ENCODE measurements at regions not wholly inside any gene's neighbourhood (a gene's known extent, or its start where the extent isn't known, plus 50 kb on each side); places are given as distances from the start of the nearest gene placed in this dataset.

DNA sequence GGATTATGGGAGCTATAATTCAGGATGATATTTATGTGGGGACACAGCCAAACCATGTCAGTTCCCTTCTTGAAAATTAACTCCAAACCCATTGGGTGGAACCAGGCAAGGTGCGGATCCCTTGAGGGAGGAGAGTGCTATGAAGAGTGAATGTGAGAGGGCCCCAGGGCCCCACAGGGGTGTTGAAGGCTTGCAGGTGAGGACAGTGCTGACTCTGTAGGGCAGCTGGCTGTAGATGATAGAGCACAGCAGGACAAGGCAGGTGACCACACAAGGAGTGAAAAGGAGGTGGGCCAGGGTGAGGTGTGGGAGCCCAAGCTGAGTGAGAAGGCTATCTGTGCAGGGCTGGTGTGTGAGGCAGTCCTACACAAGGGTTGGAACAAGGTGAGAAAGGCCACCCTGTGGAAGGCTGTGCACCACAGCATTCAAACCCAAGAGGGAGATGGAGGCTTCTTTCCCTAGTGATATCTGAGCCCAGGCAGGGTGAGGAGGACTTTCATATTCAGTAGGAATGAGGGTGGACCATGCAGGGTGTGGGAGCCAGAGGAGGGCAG, 746.0 kb upstream of the CELF2 start:
- TF ChIP-seq, protein P1, sequence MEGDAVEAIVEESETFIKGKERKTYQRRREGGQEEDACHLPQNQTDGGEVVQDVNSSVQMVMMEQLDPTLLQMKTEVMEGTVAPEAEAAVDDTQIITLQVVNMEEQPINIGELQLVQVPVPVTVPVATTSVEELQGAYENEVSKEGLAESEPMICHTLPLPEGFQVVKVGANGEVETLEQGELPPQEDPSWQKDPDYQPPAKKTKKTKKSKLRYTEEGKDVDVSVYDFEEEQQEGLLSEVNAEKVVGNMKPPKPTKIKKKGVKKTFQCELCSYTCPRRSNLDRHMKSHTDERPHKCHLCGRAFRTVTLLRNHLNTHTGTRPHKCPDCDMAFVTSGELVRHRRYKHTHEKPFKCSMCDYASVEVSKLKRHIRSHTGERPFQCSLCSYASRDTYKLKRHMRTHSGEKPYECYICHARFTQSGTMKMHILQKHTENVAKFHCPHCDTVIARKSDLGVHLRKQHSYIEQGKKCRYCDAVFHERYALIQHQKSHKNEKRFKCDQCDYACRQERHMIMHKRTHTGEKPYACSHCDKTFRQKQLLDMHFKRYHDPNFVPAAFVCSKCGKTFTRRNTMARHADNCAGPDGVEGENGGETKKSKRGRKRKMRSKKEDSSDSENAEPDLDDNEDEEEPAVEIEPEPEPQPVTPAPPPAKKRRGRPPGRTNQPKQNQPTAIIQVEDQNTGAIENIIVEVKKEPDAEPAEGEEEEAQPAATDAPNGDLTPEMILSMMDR (IDR thresholded peaks at IDR 0.05), result no peak
- TF ChIP-seq POLR2A (IDR thresholded peaks at IDR 0.05) (no peak), POLR2AphosphoS5 (IDR thresholded peaks at IDR 0.05) (no peak), EP300 (IDR thresholded peaks at IDR 0.05) (no peak)
